OCI-LY7 (cell line): ENCODE measurements at regions not wholly inside any gene's neighbourhood (a gene's known extent, or its start where the extent isn't known, plus 50 kb on each side); places are given as distances from the start of the nearest gene placed in this dataset.

ENCODE experiments used
- BruUV-seq: library from RNA; stranded (reverse); fragments of 400-500 nt; replicated peaks from 2 replicates; lab custom pipeline; 2021; lab: Mats Ljungman, UMichigan
- CTCF ChIA-PET: fragments of 300-600 bp; sonication (Branson Sonifier 250); formaldehyde crosslinking; loops from one replicate; lab custom pipeline; 2022; ENCODE audit warnings: antibody characterized with exemption; ENCODE audit not compliant: unreplicated experiment; lab: Charles Lee
- POLR2A ChIA-PET: fragments of 300-600 bp; sonication (Branson Sonifier 250); formaldehyde crosslinking; loops from one replicate; lab custom pipeline; 2022; ENCODE audit warnings: antibody characterized with exemption; lab: Charles Lee
- DNase-seq: peaks from one replicate; pipeline ENCODE4 v3.0.0-alpha.2; 2015; ENCODE audit warnings: low spot score
- H2AFZ ChIP-seq: fragments of 200-600 bp; sonication (generic), shearing (Covaris generic); 2 replicates; pipeline ENCODE4 v1.6.1; 2014; ENCODE audit warnings: mild to moderate bottlenecking, antibody characterized with exemption, low read length, moderate library complexity
- H3K27ac ChIP-seq: fragments of 200-600 bp; sonication (generic); 2 replicates; pipeline ENCODE4 v1.5.1; 2014; ENCODE audit warnings: mixed run types, low read depth, mild to moderate bottlenecking, moderate library complexity, low read length, inconsistent platforms; ENCODE audit not compliant: poor library complexity, severe bottlenecking
- H3K36me3 ChIP-seq: fragments of 200-600 bp; sonication (generic); 2 replicates; pipeline ENCODE4 v1.6.1; 2014; ENCODE audit warnings: mild to moderate bottlenecking, antibody characterized with exemption, low read length, moderate library complexity, mixed read lengths; ENCODE audit not compliant: insufficient read depth
- H3K4me1 ChIP-seq: fragments of 200-600 bp; sonication (generic); 2 replicates; pipeline ENCODE4 v1.5.1; 2014; ENCODE audit warnings: mild to moderate bottlenecking, low read length; ENCODE audit not compliant: insufficient read depth, poor library complexity, severe bottlenecking
- H3K4me2 ChIP-seq: fragments of 200-600 bp; sonication (generic); 2 replicates; pipeline ENCODE4 v1.6.1; 2014; ENCODE audit warnings: mild to moderate bottlenecking, low read length
- H3K4me3 ChIP-seq: fragments of 200-600 bp; sonication (generic); 2 replicates; pipeline ENCODE4 v1.5.1; 2014; ENCODE audit warnings: mild to moderate bottlenecking, low read depth, low read length; ENCODE audit not compliant: poor library complexity, severe bottlenecking
- H3K79me2 ChIP-seq: fragments of 200-600 bp; sonication (generic); 2 replicates; pipeline ENCODE4 v1.6.1; 2016; ENCODE audit warnings: low read depth, mild to moderate bottlenecking, low read length, moderate library complexity, mixed read lengths; ENCODE audit not compliant: insufficient read depth
- H3K9me2 ChIP-seq: fragments of 200-600 bp; sonication (generic); 2 replicates; pipeline ENCODE4 v1.6.1; 2016; ENCODE audit warnings: mild to moderate bottlenecking, low read length, mixed read lengths; ENCODE audit not compliant: insufficient read depth
- H3K9me3 ChIP-seq: fragments of 200-600 bp; sonication (generic); 2 replicates; pipeline ENCODE4 v1.6.1; 2014; ENCODE audit warnings: mild to moderate bottlenecking, mixed run types, low read length, mixed read lengths
- H4K20me1 ChIP-seq: fragments of 200-600 bp; sonication (generic); 2 replicates; pipeline ENCODE4 v1.6.1; 2014; ENCODE audit warnings: mild to moderate bottlenecking, antibody characterized with exemption, low read length, moderate library complexity, mixed read lengths; ENCODE audit not compliant: insufficient read depth
- CTCF ChIP-seq: fragments of 200-600 bp; sonication (generic); conservative IDR thresholded peaks from 2 replicates; pipeline ENCODE4 v1.5.1; 2014; ENCODE audit warnings: mild to moderate bottlenecking, antibody characterized with exemption, low read length, moderate library complexity, mixed read lengths
- EZH2phosphoT487 ChIP-seq: fragments of 200-600 bp; sonication (generic); IDR thresholded peaks from 2 replicates; pipeline ENCODE4 v1.6.1; 2018; ENCODE audit warnings: low read depth, borderline replicate concordance, mild to moderate bottlenecking, mixed run types, antibody characterized with exemption, low read length, moderate library complexity, mixed read lengths
- intact Hi-C: fragments of 100-400 bp; cut with micrococcal nuclease; formaldehyde crosslinking; loops from one replicate; pipeline ENCODE4 v1.10.0; 2022; ENCODE audit not compliant: unreplicated experiment

GRCh38 chr5:159788835-159789331 is 127.4 kb upstream of the ADRA1B start:
- POLR2A ChIA-PET = no interaction called here
- DNase-seq = no peak
- TF ChIP-seq CTCF = no peak
- no peak for TF ChIP-seq EZH2phosphoT487
- no TSS peak for BruUV-seq
- no peak overlapping the region for H3K4me2 ChIP-seq
- no peaks in the 10 kb centered on the region for H3K79me2 ChIP-seq
- no peaks in the 10 kb centered on the region for H3K9me3 ChIP-seq
- no peak overlapping the region for H2AFZ ChIP-seq
- no peaks in the 10 kb centered on the region for H3K4me1 ChIP-seq
- no peak overlapping the region for H3K27ac ChIP-seq
- no peaks in the 10 kb centered on the region for H4K20me1 ChIP-seq
- no peaks in the 10 kb centered on the region for H3K36me3 ChIP-seq
- intact Hi-C loops = no loop called here
- no peaks in the 10 kb centered on the region for H3K9me2 ChIP-seq
- CTCF ChIA-PET = no interaction called here
- H3K4me3 ChIP-seq = no peak overlapping the region

GRCh38 chr5:159792180-159792579 is 124.1 kb upstream of the ADRA1B start:
- Histone ChIP-seq H4K20me1 (no peaks in the 10 kb centered on the region), H3K9me3 (no peaks in the 10 kb centered on the region), H2AFZ (no peak overlapping the region), H3K9me2 (no peaks in the 10 kb centered on the region), H3K4me3 (no peak overlapping the region), H3K79me2 (no peaks in the 10 kb centered on the region), H3K4me1 (no peaks in the 10 kb centered on the region), H3K27ac (no peak overlapping the region), H3K36me3 (no peaks in the 10 kb centered on the region), H3K4me2 (no peak overlapping the region)
- intact Hi-C loops = no loop called here
- no peak for DNase-seq
- TF ChIP-seq CTCF = no peak
- TF ChIP-seq EZH2phosphoT487 = no peak
- ChIA-PET POLR2A (no interaction called here), CTCF (no interaction called here)
- BruUV-seq = no TSS peak

GRCh38 chr5:159797261-159797970 is 118.9 kb upstream of the ADRA1B start:
- no peaks in the 10 kb centered on the region for H3K9me3 ChIP-seq
- H3K27ac ChIP-seq = no peak overlapping the region
- H3K4me2 ChIP-seq = no peak overlapping the region
- H3K36me3 ChIP-seq = no peaks in the 10 kb centered on the region
- TF ChIP-seq CTCF (no peak), EZH2phosphoT487 (no peak)
- H3K4me3 ChIP-seq = no peak overlapping the region
- intact Hi-C loops = no loop called here
- DNase-seq = no peak
- H3K4me1 ChIP-seq = no peaks in the 10 kb centered on the region
- POLR2A ChIA-PET = interaction anchor here (0.6 kb wide), 1 partner anchor 13 kb away, joined by 7 read pairs; no protein-coding TSS in a partner anchor
- CTCF ChIA-PET = interaction anchor here (0.6 kb wide), 1 partner anchor 612 kb away, joined by 3 read pairs; no protein-coding TSS in a partner anchor
- no peaks in the 10 kb centered on the region for H3K79me2 ChIP-seq
- H2AFZ ChIP-seq = no peak overlapping the region
- H3K9me2 ChIP-seq = no peaks in the 10 kb centered on the region
- no peaks in the 10 kb centered on the region for H4K20me1 ChIP-seq
- BruUV-seq = no TSS peak
